Dermis blood vessel endothelial cell (primary cell): ENCODE measurements at regions not wholly inside any gene's neighbourhood (a gene's known extent, or its start where the extent isn't known, plus 50 kb on each side); places are given as distances from the start of the nearest gene placed in this dataset.

Source experiments
- DNase-seq: peaks from one replicate; pipeline ENCODE4 v3.0.0; 2010

- DNase-seq, result no peak
These were observed 1416.5 kb upstream of the SPRY2 start for GRCh38 chr13:81757348-81757970.

DNA sequence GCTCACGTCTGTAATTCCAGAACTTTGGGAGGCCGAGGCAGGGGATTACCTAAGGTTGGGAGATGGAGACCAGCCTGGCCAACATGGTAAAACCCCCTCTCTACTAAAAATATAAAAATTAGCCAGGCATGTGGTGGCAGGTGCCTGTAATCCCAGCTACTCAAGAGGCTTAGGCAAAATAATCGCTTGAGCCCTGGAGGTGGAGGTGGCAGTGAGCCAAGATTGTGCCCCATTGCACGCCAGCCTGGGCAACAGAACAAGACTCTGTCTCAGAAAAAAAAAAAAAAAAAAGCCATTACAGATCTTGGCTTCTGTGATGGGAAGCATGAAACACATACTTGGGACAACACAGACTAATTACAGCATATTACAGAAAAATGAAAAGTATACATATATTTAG lies 1404.5 kb upstream of the SPRY2 start:
- DNase-seq, result no peak

GRCh38 chr13:81738364-81738763 lies 1397.4 kb upstream of the SPRY2 start:
- no peak for DNase-seq

GRCh38 chr13:81726037-81726726 lies 1385.3 kb upstream of the SPRY2 start:
- DNase-seq, result no peak

DNA sequence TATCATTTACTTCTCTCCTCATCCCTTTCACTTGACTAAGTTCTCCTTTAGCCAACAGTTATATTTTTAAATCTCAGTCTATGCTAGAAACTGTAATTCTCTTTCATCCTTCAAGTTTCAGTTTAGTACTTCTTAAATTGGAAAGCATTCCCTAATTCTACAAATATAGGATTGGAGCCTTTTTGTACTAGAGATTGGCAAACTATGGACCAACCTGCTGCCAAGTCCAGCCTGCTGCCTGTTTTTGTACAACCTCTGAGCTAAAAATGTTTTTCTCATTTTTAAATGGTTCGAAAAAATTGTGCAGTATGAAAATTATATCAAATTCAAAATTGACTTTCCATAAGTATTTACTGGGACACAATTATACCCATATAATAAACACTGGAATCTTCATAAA lies 1381.5 kb upstream of the SPRY2 start:
- no peak for DNase-seq

DNA sequence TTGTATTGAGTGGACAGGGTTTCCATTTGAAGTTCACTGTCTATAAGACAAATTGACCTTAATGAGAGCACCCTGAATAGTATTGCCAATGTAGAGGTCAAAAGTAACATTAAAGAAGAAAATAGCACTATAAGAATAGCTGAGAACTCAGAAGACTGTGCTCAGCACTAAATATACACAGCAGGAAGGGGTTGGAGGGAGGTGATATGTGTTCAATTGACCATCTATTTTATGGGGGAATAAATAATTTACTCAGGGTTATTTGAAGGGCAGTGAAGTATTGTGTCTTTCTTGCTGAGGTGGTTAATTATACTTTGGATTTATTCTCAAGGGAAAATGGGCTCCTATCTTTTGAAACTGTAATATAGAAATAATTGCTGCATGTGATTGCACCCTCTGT lies 1380.5 kb upstream of the SPRY2 start:
- no peak for DNase-seq

- no peak for DNase-seq
These were observed 1373.6 kb upstream of the SPRY2 start for GRCh38 chr13:81714513-81714912.

GRCh38 chr13:81713201-81713600 lies 1372.3 kb upstream of the SPRY2 start:
- no peak for DNase-seq

DNA sequence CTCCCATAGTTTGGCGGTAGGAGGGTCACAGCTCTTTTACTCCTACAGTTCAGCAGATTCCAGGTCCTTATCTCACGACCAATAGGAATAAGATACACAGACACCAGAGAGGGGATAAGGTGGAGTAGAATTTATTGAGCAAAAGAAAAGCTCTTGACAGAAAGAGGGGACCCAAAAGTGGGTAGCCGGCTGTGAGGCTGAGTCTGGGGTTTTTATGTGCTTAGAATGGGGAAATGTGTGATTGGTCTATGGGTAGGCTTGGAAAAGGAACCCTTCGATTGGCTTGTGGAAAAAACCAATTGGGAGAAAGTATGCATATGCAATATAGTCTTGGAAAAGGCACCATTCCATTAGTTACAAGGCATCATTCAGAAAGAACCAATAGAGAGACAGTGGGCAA lies 1356.9 kb upstream of the SPRY2 start:
- no peak for DNase-seq

DNA sequence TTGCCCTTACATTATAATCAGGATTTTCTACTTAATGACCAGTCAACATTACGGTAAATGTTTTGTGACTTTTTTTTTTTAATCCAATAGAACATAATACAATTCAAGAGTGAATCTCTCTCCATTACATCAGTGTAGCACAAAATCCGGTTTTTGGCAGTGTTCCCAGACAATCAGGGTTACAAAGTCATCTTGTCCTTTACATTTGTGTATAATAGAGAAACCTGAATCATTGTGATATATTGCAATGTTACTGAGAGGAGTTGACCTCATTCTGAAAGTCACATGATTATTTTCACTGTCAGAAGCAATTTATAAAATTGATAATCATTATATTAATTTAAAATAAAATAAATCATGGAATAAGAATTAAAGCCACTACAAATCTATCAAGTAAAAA lies 1346.0 kb upstream of the SPRY2 start:
- no peak for DNase-seq

DNA sequence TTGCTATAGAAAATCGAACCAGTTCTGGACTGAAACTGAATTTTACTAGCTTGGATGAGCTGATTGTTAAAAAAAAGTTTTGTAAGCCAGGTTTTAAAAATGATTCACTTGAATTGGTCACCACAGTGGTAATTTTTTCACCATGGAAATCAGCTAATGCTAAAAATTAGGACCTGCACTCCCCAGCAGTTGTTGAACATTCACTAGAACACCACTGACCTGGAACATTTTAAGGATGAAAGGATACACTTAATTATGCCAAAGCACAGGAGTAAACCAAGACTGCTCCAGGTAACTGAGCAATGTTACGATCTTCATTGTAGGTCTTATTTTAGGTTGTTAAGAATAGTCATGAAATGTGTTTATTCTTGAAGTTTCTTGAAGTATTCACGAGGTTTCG lies 1342.6 kb upstream of the SPRY2 start:
- DNase-seq, result no peak

DNA sequence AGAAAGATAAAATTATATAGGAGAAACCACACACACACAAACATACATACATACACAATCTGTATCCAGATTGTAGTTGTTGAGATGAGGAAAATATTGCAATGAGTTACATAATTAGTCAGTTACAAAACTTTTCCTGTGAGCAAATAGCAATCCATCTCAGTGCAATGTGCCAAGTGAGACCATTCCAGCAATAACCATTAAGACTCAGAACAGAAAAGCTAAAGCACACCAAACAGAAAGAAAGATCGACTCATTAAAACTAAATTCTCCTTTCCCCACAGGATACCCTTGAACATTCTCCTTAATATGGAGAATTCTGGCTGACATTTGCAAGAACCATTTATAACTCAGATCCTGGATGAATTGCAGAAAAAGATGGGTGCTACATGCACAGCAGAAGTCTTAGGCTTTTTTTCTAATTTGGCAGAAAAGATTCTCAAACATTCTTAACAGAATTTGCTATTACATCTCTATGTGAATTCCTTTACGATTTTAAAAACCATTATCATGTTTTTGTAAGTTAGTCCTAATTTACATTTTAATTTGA lies 1341.2 kb upstream of the SPRY2 start:
- no peak for DNase-seq

DNA sequence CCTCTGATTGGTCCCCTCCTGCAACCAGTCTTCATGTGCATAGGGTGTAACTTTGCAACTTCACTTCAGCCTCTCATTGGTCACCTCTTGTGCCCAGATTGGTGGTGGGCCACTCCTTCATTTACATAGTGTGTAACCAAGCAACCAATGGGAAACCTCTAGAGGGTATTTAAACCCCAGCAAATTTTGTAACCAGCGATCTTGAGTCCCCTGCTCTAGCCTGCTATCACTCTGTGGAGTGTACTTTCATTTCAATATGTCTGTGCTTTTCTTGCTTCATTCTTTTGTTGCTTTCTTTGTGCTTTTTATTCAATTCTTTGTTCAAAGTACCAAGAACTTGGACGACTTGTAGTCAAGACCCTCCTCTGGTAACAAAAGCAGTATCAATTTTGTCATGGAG lies 1336.9 kb upstream of the SPRY2 start:
- no peak for DNase-seq

- DNase-seq, result no peak
These were observed 1335.1 kb upstream of the SPRY2 start for GRCh38 chr13:81676008-81676407.

DNA sequence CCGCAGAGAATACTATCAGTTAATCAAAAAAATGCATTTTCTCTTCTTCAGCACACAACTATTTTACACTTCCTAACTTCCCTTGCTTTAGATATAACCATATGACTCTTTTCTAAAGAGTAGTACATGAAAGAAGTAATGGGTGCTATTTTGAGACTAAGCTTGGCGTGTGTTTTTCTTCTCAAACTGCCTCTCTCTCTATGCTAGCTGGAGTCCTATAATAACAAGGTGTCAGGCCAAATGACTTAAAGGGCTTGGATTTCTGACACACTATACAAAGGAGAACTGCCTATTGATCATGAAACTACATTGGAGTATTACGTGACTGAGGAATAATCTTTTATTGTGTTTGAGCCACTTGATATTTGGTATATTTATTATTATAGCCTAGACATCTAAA lies 1330.1 kb upstream of the SPRY2 start:
- no peak for DNase-seq

GRCh38 chr13:81670048-81670447 lies 1329.1 kb upstream of the SPRY2 start:
- DNase-seq, result no peak

GRCh38 chr13:81664872-81665271 lies 1323.9 kb upstream of the SPRY2 start:
- DNase-seq, result no peak

GRCh38 chr13:81659984-81660383 lies 1319.1 kb upstream of the SPRY2 start:
- DNase-seq, result no peak

GRCh38 chr13:81658598-81659370 lies 1317.9 kb upstream of the SPRY2 start:
- DNase-seq, result no peak

- no peak for DNase-seq
These were observed 1299.2 kb upstream of the SPRY2 start for GRCh38 chr13:81639984-81640582.

GRCh38 chr13:81637457-81637856 lies 1296.5 kb upstream of the SPRY2 start:
- no peak for DNase-seq

DNA sequence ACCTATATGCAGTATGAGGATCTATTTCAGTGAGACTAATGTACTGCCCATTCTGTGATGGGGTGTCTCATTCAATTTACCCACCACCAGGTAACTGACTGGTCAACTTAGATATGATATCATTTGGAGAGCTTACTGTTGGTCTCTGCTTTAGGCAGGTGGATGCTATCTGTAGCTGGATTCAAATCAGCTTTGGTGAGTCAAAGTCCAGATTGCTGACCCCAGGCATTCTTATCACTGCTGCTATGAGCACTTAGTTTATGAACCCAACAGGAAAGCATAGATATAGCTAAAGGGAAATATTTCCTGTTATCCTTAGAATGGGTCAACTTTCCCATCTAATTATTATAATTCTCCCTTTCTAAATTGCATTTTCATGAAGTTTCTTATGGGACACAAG lies 1295.2 kb upstream of the SPRY2 start:
- no peak for DNase-seq

GRCh38 chr13:81615031-81615430 lies 1274.1 kb upstream of the SPRY2 start:
- DNase-seq, result no peak
